ENCODE measurements at regions not wholly inside any gene's neighbourhood (a gene's known extent, or its start where the extent isn't known, plus 50 kb on each side); places are given as distances from the start of the nearest gene placed in this dataset.

DNA sequence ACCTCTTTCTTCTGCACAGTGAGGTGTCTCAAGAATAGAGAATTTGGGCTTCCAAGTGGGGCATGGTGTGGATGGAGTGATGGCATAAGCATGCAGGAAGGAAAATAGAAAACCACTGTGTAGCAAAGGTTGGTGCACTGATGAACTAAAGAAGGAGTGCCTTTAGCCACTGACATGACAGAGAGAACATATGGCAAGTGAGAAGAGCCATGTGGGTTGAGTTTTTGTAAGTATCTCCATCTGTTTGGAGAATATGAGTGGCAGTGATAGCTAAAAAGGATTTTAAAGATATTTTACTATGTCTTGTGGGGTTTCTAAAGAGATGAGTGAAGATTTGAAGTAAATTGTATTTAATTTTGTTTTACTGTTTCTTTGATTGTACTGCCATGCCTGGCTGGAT, 160.5 kb upstream of the GRIK2 start:
- TF ChIP-seq, protein P1, sequence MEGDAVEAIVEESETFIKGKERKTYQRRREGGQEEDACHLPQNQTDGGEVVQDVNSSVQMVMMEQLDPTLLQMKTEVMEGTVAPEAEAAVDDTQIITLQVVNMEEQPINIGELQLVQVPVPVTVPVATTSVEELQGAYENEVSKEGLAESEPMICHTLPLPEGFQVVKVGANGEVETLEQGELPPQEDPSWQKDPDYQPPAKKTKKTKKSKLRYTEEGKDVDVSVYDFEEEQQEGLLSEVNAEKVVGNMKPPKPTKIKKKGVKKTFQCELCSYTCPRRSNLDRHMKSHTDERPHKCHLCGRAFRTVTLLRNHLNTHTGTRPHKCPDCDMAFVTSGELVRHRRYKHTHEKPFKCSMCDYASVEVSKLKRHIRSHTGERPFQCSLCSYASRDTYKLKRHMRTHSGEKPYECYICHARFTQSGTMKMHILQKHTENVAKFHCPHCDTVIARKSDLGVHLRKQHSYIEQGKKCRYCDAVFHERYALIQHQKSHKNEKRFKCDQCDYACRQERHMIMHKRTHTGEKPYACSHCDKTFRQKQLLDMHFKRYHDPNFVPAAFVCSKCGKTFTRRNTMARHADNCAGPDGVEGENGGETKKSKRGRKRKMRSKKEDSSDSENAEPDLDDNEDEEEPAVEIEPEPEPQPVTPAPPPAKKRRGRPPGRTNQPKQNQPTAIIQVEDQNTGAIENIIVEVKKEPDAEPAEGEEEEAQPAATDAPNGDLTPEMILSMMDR (IDR thresholded peaks at IDR 0.05): no peak
- TF ChIP-seq EZH2 (IDR thresholded peaks at IDR 0.05; ENCODE audit: borderline replicate concordance, insufficient read depth, low read depth, low read length, poor library complexity, severe bottlenecking): no peak

All from B cell (primary cell).